ENCODE measurements at regions not wholly inside any gene's neighbourhood (a gene's known extent, or its start where the extent isn't known, plus 50 kb on each side); places are given as distances from the start of the nearest gene placed in this dataset.

- no peak overlapping the region for H3K27ac ChIP-seq (ENCODE audit: control insufficient read depth, insufficient read depth)
- no peaks in the 10 kb centered on the region for H3K9me3 ChIP-seq (replicated peaks; ENCODE audit: control insufficient read depth, insufficient read depth, low read length)
- no peak for ATAC-seq
- H3K4me2 ChIP-seq (ENCODE audit: control insufficient read depth, insufficient read depth): no peak overlapping the region
- TF ChIP-seq ZBTB40 (IDR thresholded peaks at IDR 0.05; ENCODE audit: borderline replicate concordance) (no peak), ETV6 (conservative IDR thresholded peaks at IDR 0.05 in 1 of 2, IDR thresholded peaks at IDR 0.05 in 1 of 2; ENCODE audit: borderline replicate concordance in 1 of 2, low read depth in 1 of 2) (no peak), EP300 (IDR thresholded peaks at IDR 0.05; ENCODE audit: borderline replicate concordance in 1 of 2, control insufficient read depth in 1 of 2, low read depth in 2 of 2, low read length in 2 of 2) (no peak), NFXL1 (IDR thresholded peaks at IDR 0.05; ENCODE audit: borderline replicate concordance) (no peak), RELA (IDR thresholded peaks at IDR 0.05; ENCODE audit: borderline replicate concordance, partially characterized antibody) (no peak), MYB (IDR thresholded peaks at IDR 0.05; ENCODE audit: borderline replicate concordance, low read depth, low read length) (no peak)
- no peaks in the 10 kb centered on the region for H3K27me3 ChIP-seq (replicated peaks in 1 of 2; ENCODE audit: control insufficient read depth in 2 of 2, insufficient read depth in 2 of 2, low read length in 1 of 2)
- no peaks in the 10 kb centered on the region for H3K4me1 ChIP-seq (ENCODE audit: control insufficient read depth, insufficient read depth, low read length)
- no peaks in the 10 kb centered on the region for H4K20me1 ChIP-seq (ENCODE audit: control insufficient read depth, insufficient read depth)
- POLR2A ChIA-PET: no interaction called here
- CTCF ChIA-PET: no interaction called here
- H3K9ac ChIP-seq (ENCODE audit: control insufficient read depth, insufficient read depth, low read length): no peak overlapping the region
- RAD21 ChIA-PET (ENCODE audit: unreplicated experiment): no interaction called here
- SMC1A ChIA-PET (ENCODE audit: uncharacterized antibody, unreplicated experiment): no interaction called here
- no peak overlapping the region for H2AFZ ChIP-seq (ENCODE audit: control insufficient read depth, low read depth, low read length)
- in situ Hi-C loops (cut with MboI): no loop called here
- no peaks in the 10 kb centered on the region for H3K79me2 ChIP-seq (ENCODE audit: control insufficient read depth, insufficient read depth, low read length)
- H3K36me3 ChIP-seq (ENCODE audit: control insufficient read depth in 2 of 2, insufficient read depth in 2 of 2, low read length in 1 of 2): no peaks in the 10 kb centered on the region
- DNase-seq (ENCODE audit: low read depth, low spot score): no peak
- WGBS (ENCODE audit: insufficient coverage, insufficient replicate concordance, low lambda C conversion rate, missing lambda C conversion rate): 4% methylated on average over 3 of the region's 3 CpGs
- H3K4me3 ChIP-seq: no peak overlapping the region
- intact Hi-C loops (cut with micrococcal nuclease; ENCODE audit: unreplicated experiment): no loop called here
- no peak for FAIRE-seq
- no TSS peak for BruUV-seq (replicated peaks)
Observed at GRCh38 chr12:74610711-74611110, 73.1 kb downstream of the ATXN7L3B start.
